HG03196 (cell line): ENCODE measurements at regions not wholly inside any gene's neighbourhood (a gene's known extent, or its start where the extent isn't known, plus 50 kb on each side); places are given as distances from the start of the nearest gene placed in this dataset.

Experiments
- ATAC-seq: cut with Tn5 transposase; IDR thresholded peaks from one replicate; pipeline ENCODE4 v1.9.1; 2021; ENCODE audit not compliant: unreplicated experiment

DNA sequence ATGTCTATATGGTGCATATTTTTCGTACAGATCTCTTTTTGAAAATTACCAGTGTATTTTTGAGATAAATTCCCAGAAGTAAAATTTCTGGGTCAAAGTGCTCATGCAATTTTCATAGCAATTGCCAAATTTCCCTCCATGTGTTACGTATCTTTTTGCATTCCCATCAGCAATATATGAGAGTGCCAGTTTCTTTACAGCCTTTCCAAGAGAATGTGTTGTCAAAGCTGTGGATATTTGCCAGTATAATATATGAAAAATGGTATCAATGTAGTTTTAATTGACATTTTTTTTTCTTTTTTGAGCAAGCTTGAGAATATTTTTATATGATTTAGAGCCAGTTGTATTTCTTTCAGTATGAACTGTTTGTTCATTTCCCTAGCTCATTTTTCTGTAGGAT, 399.0 kb upstream of the KLF12 start:
- no peak for ATAC-seq

DNA sequence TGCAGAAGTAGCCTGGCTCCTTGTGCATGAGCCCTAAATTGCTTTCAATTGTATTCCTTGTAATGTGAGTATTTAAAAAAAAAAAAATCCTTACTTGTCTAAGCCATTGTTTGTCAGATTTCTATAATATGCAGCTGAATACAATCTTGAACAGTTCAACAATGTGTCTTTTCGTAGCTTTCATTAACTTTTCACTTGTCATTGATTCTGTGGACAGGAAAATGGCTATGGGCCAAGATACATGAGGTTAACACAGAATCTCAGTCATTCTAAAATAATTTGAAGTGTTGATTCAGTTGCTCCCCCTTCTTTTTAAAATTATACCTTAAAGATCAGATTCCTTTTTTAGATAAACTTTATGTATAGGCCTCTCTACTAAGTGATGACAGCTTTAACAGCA, 395.8 kb upstream of the KLF12 start:
- ATAC-seq: no peak

DNA sequence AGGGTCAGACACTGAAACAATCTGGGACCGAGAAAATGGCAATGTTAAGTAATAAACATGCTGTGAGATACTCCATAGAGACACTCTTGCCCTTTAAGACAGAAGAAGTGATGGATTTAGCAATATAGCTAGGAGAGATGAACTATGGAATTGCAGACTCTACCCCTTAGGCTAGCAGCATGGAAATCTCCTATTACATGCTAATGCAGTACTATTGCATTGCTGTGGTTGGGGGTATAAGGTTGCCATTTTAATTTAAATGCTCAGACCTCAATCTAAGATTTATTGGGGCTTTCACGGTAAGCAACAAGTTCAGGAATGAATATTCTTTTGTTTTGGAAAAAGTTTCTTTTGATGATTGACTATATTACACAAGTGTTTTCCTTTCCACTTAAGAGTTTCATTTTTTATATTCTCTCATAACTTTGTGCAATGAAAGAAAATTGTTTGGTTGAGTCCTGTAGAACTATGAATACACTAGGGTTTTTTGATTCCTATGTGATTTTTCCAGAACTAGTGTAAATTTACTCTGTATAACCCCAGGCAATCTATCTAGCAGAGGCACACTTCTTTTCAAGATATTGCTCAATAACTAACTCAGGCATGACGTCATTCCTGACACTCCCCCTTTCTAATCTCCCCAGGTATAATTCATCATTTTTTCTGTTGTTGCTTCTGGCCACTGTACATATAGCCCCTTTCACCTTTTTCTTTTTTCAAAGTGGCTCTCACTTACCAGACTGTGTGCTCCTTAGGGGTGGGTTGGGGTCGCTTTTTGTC, 394.7 kb upstream of the KLF12 start:
- ATAC-seq: no peak

DNA sequence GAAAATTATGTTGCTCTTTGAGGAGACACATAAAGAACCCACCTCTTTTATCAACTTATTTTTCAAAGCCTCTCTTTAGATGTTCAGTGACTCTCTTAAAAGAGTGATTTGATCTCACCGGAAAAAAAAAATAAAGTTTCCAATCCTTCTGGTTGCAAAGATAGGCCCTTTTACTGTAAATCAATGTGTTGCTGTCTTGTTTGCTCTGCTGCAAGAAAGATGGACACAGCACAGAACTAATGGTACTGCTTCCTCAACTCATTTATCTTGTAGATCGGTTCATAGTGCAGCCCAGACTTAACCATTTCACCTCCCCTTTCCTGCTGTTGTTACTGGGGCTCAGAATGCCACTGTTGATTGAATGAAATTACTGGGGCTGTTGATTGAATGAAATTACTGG, 388.9 kb upstream of the KLF12 start:
- no peak for ATAC-seq

DNA sequence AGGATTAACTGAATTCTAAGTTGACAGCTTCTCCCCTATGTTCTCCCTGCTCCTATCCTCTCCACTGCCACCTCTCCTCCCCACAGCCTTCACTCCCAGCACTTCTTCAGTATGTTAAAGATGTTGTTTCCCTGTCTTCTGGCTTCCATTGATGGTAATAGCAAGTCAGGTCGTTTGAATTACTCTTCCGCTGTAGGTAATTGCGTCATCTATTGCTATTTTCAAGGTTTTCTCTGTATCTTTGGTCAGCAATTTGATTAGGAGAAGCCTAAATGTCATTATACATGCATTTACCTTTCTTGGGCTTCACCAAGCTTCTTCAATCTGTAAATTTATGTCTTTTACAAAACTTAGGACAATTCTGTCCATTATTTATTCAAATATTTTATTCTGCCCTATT, 377.3 kb upstream of the KLF12 start:
- no peak for ATAC-seq

DNA sequence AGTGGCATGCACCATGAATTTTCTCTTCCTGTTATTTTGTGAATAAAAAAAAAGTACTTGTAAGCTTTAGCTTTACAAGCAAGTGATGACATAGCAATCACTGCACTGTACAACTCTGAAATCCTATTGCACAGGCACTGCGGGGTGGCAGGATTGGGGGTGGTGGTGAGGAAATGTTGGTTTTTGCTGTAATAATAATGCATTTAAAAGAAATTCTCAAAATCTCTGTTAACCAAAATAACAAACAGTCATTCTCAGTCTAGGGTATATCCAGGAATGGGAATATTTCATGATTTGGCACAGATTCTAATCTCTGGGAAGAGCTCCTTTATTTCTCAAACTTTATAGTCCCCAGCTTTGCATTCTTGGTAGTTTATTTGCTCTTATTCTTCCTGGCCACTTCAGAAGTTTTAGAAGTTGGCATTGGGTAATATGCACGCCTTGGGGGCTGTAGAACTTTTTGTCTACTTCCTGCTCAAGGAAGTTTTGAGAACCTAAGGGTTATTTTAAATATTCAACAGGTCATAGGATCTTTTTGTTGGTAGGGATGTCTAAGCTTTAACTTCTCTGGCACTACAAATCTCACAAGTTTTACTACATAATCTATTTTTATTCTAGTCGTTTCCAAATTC, 353.0 kb upstream of the KLF12 start:
- no peak for ATAC-seq

DNA sequence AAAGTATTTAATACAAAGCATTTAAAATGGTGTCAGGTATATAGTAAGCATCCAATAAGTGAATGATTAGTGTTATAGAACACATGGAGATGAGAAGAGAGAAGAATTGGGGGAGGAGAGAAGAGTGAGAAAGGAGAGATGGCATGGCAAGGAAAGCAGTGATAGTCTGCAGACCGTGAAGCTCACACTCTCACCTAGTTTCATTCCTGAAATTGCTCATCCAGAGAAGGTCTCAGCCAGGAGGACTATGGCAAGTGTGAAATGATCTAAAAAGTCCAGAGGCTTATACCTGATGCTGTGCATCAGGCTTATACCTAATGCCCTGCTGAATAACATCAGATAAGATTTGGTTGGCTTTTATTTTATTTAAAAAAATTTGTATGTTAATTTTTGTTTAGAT, 351.6 kb upstream of the KLF12 start:
- no peak for ATAC-seq

DNA sequence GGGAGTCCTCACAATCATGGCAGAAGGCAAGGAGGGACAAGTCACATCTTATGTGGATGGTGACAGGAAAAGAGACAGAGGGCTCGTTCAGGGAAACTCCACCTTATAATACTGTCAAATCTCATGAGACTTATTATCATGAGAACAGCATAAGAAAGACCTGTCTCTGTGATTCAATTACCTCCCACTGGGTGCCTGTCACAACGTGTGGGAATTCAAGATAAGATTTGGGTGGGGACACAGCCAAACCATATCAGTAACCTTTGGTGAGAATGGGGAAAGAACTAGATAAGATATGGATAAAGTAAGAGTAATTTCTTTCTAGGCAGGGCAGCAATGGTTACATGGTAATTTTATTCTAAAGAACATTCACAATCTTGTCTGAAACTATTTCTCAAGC, 344.9 kb upstream of the KLF12 start:
- no peak for ATAC-seq

DNA sequence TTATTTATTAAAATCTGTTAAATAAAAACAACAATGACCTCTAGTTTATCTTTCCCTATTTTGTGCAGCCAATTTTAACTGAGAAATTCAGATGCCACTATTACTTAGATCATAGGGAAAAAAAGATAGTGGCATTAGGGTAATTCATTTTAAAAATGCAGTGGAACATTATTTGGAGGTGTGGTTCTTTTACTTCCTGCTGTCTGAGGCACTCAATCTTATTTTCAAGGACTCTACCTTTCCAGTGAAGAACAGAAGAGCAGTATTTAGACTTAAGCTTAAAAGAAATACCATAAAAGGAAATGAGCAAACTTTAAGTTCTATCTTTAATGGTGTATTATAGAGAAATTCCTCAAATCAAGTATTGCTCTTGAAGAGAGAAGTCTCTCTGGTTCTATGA, 342.6 kb upstream of the KLF12 start:
- ATAC-seq: no peak

DNA sequence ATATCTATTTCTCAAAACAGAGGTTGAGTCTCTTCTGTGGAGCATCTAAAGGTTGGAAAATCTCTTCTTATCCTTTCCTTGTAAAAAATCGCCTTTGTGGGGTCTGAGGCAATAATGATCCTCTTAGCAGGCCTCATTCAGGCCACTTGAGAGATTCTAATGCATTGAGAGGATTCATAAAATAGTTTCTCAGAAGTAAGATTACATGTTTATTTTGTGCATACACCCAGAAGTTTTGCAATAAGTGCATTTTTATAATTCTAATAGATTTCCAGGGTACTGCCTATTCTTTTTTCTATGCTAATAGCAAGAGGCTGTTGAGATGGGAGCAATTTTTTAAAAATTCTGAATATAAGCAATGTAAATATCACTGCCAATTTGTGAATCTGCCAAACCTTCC, 342.2 kb upstream of the KLF12 start:
- ATAC-seq: no peak

DNA sequence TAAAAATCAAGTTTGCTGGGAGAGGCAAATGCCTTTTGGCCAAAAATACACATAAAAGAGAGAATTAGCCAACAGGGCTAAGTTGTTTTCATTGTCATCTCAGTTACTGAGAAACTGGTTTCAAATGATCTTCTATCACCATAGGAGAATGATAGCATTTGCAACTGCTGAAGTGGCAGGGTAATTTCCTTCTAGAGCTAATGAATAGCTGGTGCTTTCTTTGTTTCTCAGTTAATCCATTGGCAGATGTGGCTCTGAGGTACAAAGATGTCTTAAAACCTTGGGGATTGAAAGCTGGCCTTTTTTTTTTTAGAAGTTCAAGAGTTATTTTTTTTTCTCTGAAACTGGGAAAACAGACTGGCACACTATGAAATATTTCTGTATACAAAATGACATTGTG, 332.7 kb upstream of the KLF12 start:
- no peak for ATAC-seq

DNA sequence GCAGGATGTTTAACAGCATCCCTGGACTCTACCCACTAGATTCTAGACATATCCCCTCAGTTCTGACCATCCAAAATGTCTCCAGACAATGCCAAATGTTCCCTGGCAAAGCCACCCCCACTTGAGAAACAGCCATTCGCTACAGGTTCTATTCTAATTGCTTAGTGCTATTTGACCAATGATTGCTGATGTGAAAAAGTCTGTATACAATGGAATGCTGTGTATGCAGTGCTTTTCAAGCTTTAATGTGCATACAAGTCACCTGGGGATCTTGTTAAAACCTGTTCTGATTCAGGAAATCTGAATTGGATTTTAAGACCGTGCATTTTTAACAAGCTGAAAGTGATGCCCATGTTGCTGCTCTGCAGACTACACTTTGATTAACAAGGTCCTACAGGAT, 331.8 kb upstream of the KLF12 start:
- ATAC-seq: no peak

DNA sequence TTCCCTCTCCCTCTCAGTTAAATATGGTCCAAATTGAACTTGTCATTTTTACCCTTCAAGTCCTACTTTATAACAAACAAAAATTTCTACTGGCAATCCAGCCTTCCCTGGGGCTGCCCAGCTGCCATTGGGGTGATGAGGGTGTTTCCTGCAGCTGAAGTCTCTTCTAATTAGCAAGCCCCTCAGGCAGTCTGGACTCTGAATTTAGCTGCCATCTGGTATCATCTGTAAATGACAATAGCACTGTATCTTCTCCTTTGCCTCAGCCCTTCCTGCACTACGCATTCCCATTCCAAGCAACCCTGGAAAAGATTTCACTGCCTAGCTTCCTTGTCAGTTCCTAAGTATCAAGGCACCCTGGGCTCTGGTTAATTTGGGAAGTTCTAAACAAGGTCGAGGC, 331.1 kb upstream of the KLF12 start:
- ATAC-seq: no peak

DNA sequence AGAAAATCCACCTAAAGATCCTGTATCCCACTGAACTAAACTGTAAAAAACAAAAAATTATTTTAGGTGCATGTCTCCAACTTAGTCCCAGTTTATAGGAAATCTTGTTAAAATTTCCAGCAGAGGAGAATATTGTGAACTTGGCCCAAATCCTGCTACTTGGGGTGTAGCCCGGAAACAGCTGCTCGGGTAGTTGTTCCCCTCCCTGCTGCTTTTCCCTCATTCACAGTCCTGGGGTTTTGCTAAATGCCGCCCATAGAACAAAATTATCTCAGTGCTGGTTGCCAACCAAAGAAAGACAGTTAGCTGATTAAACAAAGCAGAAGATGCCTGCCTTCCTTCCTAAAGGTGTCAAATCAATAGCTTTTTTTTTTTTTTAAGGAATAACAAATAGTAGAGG, 330.5 kb upstream of the KLF12 start:
- no peak for ATAC-seq

DNA sequence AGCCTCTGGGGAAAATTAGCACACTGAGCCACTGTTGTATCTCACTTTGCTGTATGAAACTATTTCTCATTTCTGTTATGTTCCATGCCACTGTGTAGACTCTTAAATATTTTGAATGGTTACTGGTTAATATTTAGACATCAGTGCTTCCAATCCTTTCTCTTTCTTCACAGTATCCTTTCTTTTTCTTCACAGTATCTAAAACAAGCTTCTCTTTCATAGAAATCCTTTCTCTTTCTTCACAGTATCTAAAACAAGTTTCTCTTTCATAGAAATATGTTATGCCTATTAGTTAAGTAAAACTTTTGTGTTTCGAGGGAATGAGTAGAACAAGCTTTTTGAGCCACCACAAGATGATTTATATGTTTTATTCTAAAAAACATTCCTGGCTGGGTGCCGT, 326.8 kb upstream of the KLF12 start:
- no peak for ATAC-seq

DNA sequence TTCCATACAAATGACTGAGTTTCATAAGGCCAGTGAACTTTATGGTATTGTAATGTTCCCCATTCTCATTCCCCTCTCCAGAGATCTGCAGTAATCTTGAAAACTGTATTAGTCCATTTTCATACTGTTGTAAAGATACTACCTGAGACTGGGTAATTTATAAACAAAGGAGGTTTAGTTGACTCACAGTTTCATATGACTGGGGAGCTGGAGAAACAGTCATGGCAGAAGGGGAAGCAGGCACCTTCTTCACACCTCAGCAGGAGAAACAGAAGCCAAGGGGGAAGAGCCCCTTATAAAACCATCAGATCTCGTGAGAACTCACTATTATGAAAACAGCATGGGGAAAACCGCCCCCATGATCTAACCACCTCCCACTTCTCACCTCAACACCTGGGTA, 318.7 kb upstream of the KLF12 start:
- no peak for ATAC-seq

DNA sequence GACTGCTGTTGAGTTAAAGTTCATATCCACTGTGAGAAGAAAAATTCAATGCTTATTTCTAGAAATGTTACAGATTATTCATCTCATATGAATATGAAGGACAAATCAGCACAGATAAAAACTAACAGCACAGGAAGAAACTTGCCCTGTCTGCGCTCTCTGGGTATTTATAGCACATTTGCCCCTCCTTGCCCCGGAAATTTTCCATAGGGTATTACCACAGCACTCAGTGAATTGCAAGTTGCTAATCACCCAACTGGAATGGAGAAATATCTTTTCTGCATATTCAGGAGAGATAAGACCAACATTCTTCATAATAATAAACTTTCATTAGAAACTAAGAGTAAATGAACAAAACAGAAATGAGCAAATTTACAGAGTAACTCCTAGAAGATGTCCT, 318.0 kb upstream of the KLF12 start:
- no peak for ATAC-seq

DNA sequence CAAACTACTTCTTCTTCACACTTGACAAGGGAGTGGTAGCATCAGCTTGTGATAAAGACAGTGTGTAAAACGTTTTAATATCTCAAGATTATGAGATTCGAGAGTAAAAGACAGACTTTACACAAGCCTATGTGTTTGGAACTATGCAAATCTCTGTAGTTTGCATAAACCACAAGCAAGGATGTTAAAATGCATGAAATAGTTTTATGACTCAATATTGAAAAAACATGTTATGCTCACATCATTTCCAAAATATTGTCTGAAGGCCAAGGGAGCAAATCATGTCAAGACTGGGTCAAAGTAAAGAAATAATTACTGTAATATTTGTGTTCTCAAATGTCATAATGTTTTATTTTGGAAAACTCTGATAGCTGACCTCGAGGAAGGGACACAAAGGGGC, 316.8 kb upstream of the KLF12 start:
- ATAC-seq: no peak

DNA sequence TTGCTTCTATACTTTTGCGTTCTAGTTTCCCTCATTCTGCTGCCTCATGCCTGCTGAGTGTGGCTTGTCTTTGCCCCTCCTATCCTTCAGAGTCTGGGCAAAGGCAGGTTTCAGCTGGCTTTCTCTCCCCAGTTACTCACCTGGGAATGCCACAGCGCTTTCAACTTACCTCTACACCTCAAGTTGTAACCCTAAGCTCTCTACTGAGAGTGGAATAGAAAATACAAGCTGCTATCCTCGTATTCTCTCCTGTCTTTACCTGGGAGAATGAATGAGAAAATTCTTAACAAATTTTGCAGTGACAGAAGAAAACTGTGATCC, 316.3 kb upstream of the KLF12 start:
- no peak for ATAC-seq

DNA sequence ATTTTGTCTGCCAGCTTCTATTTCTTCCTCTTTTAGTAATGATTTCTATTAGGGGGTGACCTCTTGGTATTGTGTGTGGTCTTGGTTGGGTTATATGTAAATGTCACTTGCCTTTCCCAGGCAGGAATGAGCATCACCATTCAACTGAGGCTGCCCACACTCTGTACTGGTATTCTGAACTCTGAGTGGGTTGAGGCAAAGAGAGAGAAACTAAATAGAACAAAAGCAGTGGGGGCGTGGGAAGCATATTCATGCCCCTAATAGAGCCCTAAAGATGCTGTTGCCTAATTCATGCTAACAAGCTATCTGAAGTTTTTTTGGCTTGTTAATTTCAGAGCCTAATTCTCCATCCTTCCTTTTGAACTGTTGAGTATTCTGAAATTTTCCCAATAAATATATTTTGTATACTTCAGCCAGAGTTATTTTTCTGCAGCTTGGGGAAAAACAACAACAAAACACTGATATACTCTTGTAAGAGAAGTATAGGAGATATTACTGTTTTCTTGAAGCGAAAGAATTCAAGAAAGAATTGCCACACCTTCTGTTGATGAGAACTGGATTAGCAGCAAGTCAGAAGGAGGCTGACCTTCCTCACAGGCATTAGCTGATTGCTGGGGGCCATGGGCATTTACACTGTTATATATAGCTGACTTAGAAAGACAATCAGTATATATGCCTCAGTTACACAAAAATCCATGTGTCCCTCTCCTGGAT, 315.8 kb upstream of the KLF12 start:
- ATAC-seq: no peak

DNA sequence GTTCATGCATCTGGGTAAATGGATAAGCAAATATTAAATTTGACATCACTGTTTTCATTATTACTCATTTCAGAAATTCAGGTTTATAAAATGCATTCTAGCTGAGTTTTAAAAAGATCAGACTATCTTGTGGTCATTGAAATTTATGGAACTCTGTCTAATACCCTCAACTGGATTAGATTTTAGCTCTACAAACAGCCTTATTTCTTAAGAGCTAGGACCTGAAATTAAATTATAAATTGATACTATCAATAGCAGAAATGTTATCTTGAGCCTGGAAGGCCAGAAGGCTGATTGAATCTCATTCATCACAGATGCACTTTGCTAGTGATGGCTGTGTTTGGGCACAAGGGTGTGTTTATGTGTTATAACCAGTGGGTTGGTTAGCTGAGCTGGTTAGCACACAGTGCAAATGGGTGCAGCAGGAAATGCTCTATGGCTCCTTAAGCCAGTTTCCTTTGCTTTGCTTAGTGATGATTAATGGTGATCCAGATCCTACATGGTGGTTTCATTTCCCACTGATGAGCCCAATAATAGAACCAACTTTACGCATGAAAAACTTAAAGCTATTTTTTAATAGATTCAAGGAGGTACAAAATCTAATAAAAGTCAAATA, 310.8 kb upstream of the KLF12 start:
- no peak for ATAC-seq

DNA sequence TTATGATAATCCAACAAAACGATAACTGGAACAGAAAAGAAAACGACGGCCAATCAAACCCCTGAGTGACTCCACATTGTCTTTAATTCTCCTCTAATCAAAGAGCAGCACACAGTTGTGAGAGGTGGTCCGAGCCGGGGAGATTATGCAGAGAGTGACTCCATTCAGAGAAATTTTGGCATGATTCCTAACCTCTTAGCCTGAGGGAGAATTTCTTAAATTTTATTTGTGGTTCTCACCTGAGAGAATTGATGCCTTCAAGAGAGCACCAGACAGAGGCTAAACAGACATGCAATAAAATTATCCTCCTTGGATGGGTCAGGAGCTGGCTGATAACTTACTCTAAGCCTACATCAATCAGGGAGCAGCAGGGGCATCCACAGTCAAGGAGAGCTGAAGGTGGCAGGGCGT, 310.0 kb upstream of the KLF12 start:
- no peak for ATAC-seq
